ENCODE measurements at regions not wholly inside any gene's neighbourhood (a gene's known extent, or its start where the extent isn't known, plus 50 kb on each side); places are given as distances from the start of the nearest gene placed in this dataset.

DNA sequence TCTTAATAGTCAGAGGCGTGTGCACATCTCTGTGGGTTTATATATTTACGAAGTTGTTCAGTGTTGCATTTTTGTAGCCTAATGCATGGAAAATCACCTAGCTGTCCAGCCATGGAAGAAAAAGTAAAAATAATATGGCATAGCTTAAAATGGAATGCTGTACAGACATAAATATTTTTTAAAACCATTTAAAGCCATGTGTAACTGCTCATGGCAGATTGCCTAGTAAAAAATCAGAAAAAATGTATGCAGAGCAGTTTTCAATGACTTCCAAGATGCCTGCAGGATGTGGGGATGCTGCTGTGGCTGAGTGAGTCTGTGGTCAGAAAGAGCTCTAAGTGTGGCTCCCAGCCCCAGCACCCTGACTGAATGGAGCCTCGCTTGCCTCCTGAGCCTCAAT lies 64.8 kb upstream of the ALKAL2 start:
- TF ChIP-seq CTCF (CRISPR knock-in tag; IDR thresholded peaks at IDR 0.05) (no peak), POLR2A (IDR thresholded peaks at IDR 0.05; ENCODE audit: insufficient read depth in 1 of 2, low read depth in 2 of 2, low read length in 2 of 2) (no peak), TOE1 (CRISPR knock-in tag; IDR thresholded peaks at IDR 0.05) (no peak), ZSCAN22 (CRISPR knock-in tag; IDR thresholded peaks at IDR 0.05) (no peak)

Measured in HepG2 (cell line).